Stomach (tissue), 8 donors: ENCODE measurements at regions not wholly inside any gene's neighbourhood (a gene's known extent, or its start where the extent isn't known, plus 50 kb on each side); places are given as distances from the start of the nearest gene placed in this dataset.

Experiments used
- DNase-seq, 2 donors: peaks; one replicate each; pipeline versions ENCODE4 v3.0.0 to v3.0.0-alpha.2; 2013 to 2019
- H3K27ac ChIP-seq, 5 donors: fragments of 200-600 bp in 4 of 5; sonication (generic) in 4 of 5; one replicate each; pipeline ENCODE4 v1.5.1; 2013 to 2019; ENCODE audit warnings: mild to moderate bottlenecking in 1 of 5, moderate library complexity in 1 of 5
- H3K27me3 ChIP-seq, 3 donors: fragments of 200-600 bp; sonication (generic); one replicate each; pipeline ENCODE4 v1.5.1; 2017 to 2019; ENCODE audit warnings: mixed run types in 1 of 3
- H3K36me3 ChIP-seq, 4 donors: fragments of 200-600 bp; sonication (generic); 1 replicate in 3 of 4; 2 replicates in 1 of 4; pipeline ENCODE4 v1.5.1; 2016 to 2019
- H3K4me1 ChIP-seq, 4 donors: fragments of 200-600 bp; sonication (generic); one replicate each; pipeline ENCODE4 v1.5.1; 2016 to 2019
- H3K4me3 ChIP-seq, 4 donors: fragments of 200-600 bp; sonication (generic) in 3 of 4; one replicate each; pipeline ENCODE4 v1.5.1; 2016 to 2019; ENCODE audit warnings: mild to moderate bottlenecking in 1 of 4
- H3K9me3 ChIP-seq, 4 donors: fragments of 200-600 bp; sonication (generic); one replicate each; pipeline ENCODE4 v1.5.1; 2016 to 2019
- EP300 ChIP-seq: sonication (generic); formaldehyde crosslinking; IDR thresholded peaks from one replicate; pipeline ENCODE4 v1.6.1; 2017; ENCODE audit warnings: antibody characterized with exemption
- POLR2A ChIP-seq, 4 donors: fragments of 450-650 bp; IDR thresholded peaks; one replicate each; pipeline ENCODE4 v1.6.1; 2016; ENCODE audit warnings: antibody characterized with exemption in 4 of 4, control low read depth in 2 of 4, mild to moderate bottlenecking in 1 of 4, moderate library complexity in 1 of 4
- POLR2AphosphoS5 ChIP-seq, 3 donors: sonication (generic); formaldehyde crosslinking; IDR thresholded peaks; one replicate each; pipeline ENCODE4 v1.6.1; 2016; ENCODE audit warnings: antibody characterized with exemption in 3 of 3
- WGBS, 5 donors: extraction: QIAGEN DNeasy Blood & Tissue Kit in 3 of 5; methylation state at CpG; one replicate each; pipeline versions ENCODE4 v1.1.5 to v1.1.7; 2013 to 2018; 5-methylcytosine and 5-hydroxymethylcytosine counted together
- intact Hi-C: fragments of 100-400 bp; cut with DNase I; formaldehyde crosslinking; loops from one replicate; pipeline ENCODE4 v1.15.1; 2023; ENCODE audit warnings: low total_unique reads
- TF ChIP-seq, protein P1 (sequence below), 7 experiments: fragments of 450-650 bp in 4 of 7; fragments of 200-600 bp in 3 of 7; sonication (generic) in 3 of 7; IDR thresholded peaks; one replicate each; pipeline ENCODE4 v1.5.1; 2016 to 2019; ENCODE audit warnings: antibody characterized with exemption in 7 of 7, control low read depth in 2 of 7, mild to moderate bottlenecking in 1 of 7
- donor health status: healthy with polysubstance abuse.
- donor health status: Bipolar disorder and iron deficiency.
- donor health status: healthy.

- intact Hi-C loops, result no loop called here
- no peak for TF ChIP-seq POLR2A (IDR thresholded peaks at IDR 0.05)
- TF ChIP-seq POLR2AphosphoS5 (IDR thresholded peaks at IDR 0.05), result no peak
- TF ChIP-seq, protein P1, sequence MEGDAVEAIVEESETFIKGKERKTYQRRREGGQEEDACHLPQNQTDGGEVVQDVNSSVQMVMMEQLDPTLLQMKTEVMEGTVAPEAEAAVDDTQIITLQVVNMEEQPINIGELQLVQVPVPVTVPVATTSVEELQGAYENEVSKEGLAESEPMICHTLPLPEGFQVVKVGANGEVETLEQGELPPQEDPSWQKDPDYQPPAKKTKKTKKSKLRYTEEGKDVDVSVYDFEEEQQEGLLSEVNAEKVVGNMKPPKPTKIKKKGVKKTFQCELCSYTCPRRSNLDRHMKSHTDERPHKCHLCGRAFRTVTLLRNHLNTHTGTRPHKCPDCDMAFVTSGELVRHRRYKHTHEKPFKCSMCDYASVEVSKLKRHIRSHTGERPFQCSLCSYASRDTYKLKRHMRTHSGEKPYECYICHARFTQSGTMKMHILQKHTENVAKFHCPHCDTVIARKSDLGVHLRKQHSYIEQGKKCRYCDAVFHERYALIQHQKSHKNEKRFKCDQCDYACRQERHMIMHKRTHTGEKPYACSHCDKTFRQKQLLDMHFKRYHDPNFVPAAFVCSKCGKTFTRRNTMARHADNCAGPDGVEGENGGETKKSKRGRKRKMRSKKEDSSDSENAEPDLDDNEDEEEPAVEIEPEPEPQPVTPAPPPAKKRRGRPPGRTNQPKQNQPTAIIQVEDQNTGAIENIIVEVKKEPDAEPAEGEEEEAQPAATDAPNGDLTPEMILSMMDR (IDR thresholded peaks at IDR 0.05), result no peak
- TF ChIP-seq EP300, result no peak
- Histone ChIP-seq H3K4me3 (no peak overlapping the region), H3K27me3 (no peaks in the 10 kb centered on the region), H3K36me3 (no peaks in the 10 kb centered on the region), H3K27ac (no peak overlapping the region), H3K4me1 (no peaks in the 10 kb centered on the region), H3K9me3 (no peaks in the 10 kb centered on the region)
- DNase-seq, result no peak
- WGBS, 5 donors, result 74 to 90% (median 83%) methylated on average over 4 to 6 of the region's 6 CpGs
Measured at GRCh38 chrX:40197071-40197470, 99.3 kb upstream of the BCOR start.

DNA sequence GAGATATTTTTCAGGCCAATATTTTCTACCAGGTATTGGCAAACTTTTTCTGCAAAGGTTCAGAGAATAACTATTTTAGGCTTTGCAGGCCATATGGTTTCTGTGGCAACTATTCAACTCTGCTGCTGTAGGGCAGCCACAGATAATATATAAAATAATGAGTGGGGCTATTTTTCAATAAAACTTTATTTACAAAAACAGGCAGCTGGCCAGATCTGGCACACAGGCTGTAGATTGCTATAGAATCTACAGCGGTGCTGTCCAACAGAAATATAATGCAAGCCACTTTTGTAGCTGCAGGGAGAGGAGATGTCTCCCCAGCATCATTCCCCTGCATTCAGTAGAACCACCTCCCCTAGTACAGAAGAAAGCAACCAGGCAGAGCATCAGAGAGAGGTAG, 97.6 kb upstream of the BCOR start:
- Histone ChIP-seq H3K36me3 (no peaks in the 10 kb centered on the region), H3K4me3 (no peak overlapping the region), H3K9me3 (peaks cover 0 to 2% (median 0%) of the 10 kb centered on the region in 4 donors), H3K27ac (no peak overlapping the region), H3K27me3 (no peaks in the 10 kb centered on the region), H3K4me1 (no peaks in the 10 kb centered on the region)
- intact Hi-C loops, result no loop called here
- DNase-seq, result no peak
- 90 to 100% (median 95%) methylated on average over 1 of the region's 1 CpG for WGBS, 5 donors
- TF ChIP-seq POLR2A (IDR thresholded peaks at IDR 0.05) (no peak), POLR2AphosphoS5 (IDR thresholded peaks at IDR 0.05) (no peak), EP300 (no peak)
- TF ChIP-seq, protein P1 (IDR thresholded peaks at IDR 0.05), result no peak

GRCh38 chrX:40192196-40192595, 94.4 kb upstream of the BCOR start:
- no peak overlapping the region for H3K27ac ChIP-seq
- H3K36me3 ChIP-seq, result no peaks in the 10 kb centered on the region
- no peak overlapping the region for H3K4me3 ChIP-seq
- TF ChIP-seq EP300 (no peak), POLR2A (IDR thresholded peaks at IDR 0.05) (no peak), POLR2AphosphoS5 (IDR thresholded peaks at IDR 0.05) (no peak)
- TF ChIP-seq, protein P1 (IDR thresholded peaks at IDR 0.05), result no peak
- H3K27me3 ChIP-seq, result no peaks in the 10 kb centered on the region
- 76 to 100% (median 89%) methylated on average over 1 of the region's 1 CpG for WGBS, 5 donors
- no peaks in the 10 kb centered on the region for H3K4me1 ChIP-seq
- peaks cover 0 to 7% (median 0%) of the 10 kb centered on the region in 4 donors for H3K9me3 ChIP-seq
- intact Hi-C loops, result no loop called here
- DNase-seq, result no peak

- H3K36me3 ChIP-seq, result no peaks in the 10 kb centered on the region
- intact Hi-C loops, result no loop called here
- no peak for DNase-seq
- H3K27me3 ChIP-seq, result no peaks in the 10 kb centered on the region
- peaks cover 0 to 23% (median 9%) of the 10 kb centered on the region in 4 donors for H3K9me3 ChIP-seq
- 72 to 79% (median 76%) methylated on average over 4 of the region's 4 CpGs for WGBS, 5 donors
- TF ChIP-seq, protein P1 (IDR thresholded peaks at IDR 0.05), result no peak
- no peaks in the 10 kb centered on the region for H3K4me1 ChIP-seq
- H3K27ac ChIP-seq, result no peak overlapping the region
- no peak overlapping the region for H3K4me3 ChIP-seq
Measured at GRCh38 chrX:40189637-40190036, 91.9 kb upstream of the BCOR start.
